ENCODE measurements at regions not wholly inside any gene's neighbourhood (a gene's known extent, or its start where the extent isn't known, plus 50 kb on each side); places are given as distances from the start of the nearest gene placed in this dataset.

DNA sequence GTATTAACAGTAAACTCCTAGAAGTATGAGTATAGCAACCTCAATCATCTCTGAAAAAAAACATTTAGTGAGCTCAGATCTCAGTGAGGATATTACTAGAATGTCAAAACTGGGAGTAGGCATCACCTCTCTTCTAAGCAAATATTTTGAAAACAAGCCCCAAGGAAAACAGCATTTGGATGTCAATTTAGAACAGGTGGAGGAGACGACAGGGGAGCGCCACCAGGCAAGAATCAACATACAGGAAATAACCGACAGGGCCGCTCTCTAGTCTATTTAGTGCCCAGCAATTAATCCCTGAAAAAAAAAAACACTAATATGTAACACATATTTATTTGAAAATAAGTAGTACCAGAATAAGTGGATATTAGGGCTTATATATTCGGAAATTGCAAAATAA lies 940.3 kb upstream of the ADGRL3 start:
- no peaks in the 10 kb centered on the region for H3K27me3 Mint-ChIP-seq (ENCODE audit: low read depth)
- no peak overlapping the region for H3K4me3 Mint-ChIP-seq
- no peak overlapping the region for H3K27ac ChIP-seq (ENCODE audit: insufficient read length, low read depth, low read length)
- H3K4me1 Mint-ChIP-seq = no peaks in the 10 kb centered on the region
- H3K4me2 ChIP-seq (ENCODE audit: insufficient read depth, insufficient read length, low read length) = no peak overlapping the region
- no CpG with 5 or more reads among the region's 5 CpGs for WGBS (ENCODE audit: extremely low coverage, insufficient read length, low lambda C conversion rate)
- no peak overlapping the region for H2AFZ ChIP-seq (ENCODE audit: low read length)
- no peak for DNase-seq
- H2BK20ac ChIP-seq (ENCODE audit: low read depth, low read length, poor library complexity, severe bottlenecking) = no peak overlapping the region
- no peaks in the 10 kb centered on the region for H3K23me2 ChIP-seq (ENCODE audit: insufficient read length, low read depth, low read length, poor library complexity, severe bottlenecking)
- H4K91ac ChIP-seq (ENCODE audit: insufficient read length, low read depth, low read length) = no peak overlapping the region
- no peak overlapping the region for H3T11ph ChIP-seq (ENCODE audit: low read length)
- H3K56ac ChIP-seq (ENCODE audit: insufficient read length, low read depth, low read length) = no peak overlapping the region
- no peak overlapping the region for H4K8ac ChIP-seq (replicated peaks; ENCODE audit: insufficient read length, low read depth, low read length)
- no peak overlapping the region for H2BK120ac ChIP-seq (ENCODE audit: low read depth, low read length, poor library complexity, severe bottlenecking)
- no peaks in the 10 kb centered on the region for H3K4me1 ChIP-seq (ENCODE audit: insufficient read depth, low read length)
- no peak overlapping the region for H3K9ac ChIP-seq (ENCODE audit: extremely low read depth, insufficient read length, low read length)
- H4K20me1 ChIP-seq (ENCODE audit: control insufficient read depth, insufficient read depth, insufficient read length) = no peaks in the 10 kb centered on the region
- no peaks in the 10 kb centered on the region for H3K79me2 ChIP-seq (ENCODE audit: insufficient read depth, low read length)
- no peak overlapping the region for H3K4ac ChIP-seq (ENCODE audit: low read depth, low read length)
- no peak overlapping the region for H2BK15ac ChIP-seq (ENCODE audit: low read depth, low read length)
- no peaks in the 10 kb centered on the region for H3K9me3 Mint-ChIP-seq
- H3K9me3 ChIP-seq (ENCODE audit: control insufficient read depth, low read depth, low read length) = no peaks in the 10 kb centered on the region
- H2BK5ac ChIP-seq (ENCODE audit: insufficient read length, low read length) = no peak overlapping the region
- no peak overlapping the region for H4K5ac ChIP-seq (ENCODE audit: insufficient read length, low read depth, low read length)
- H3K79me1 ChIP-seq (ENCODE audit: insufficient read depth, low read depth, low read length, poor library complexity, severe bottlenecking) = no peaks in the 10 kb centered on the region
- H2AK5ac ChIP-seq (ENCODE audit: insufficient read length, low read length) = no peak overlapping the region
- no peaks in the 10 kb centered on the region for H3K27me3 ChIP-seq (ENCODE audit: insufficient read depth, low read length)
- TF ChIP-seq, protein P1, sequence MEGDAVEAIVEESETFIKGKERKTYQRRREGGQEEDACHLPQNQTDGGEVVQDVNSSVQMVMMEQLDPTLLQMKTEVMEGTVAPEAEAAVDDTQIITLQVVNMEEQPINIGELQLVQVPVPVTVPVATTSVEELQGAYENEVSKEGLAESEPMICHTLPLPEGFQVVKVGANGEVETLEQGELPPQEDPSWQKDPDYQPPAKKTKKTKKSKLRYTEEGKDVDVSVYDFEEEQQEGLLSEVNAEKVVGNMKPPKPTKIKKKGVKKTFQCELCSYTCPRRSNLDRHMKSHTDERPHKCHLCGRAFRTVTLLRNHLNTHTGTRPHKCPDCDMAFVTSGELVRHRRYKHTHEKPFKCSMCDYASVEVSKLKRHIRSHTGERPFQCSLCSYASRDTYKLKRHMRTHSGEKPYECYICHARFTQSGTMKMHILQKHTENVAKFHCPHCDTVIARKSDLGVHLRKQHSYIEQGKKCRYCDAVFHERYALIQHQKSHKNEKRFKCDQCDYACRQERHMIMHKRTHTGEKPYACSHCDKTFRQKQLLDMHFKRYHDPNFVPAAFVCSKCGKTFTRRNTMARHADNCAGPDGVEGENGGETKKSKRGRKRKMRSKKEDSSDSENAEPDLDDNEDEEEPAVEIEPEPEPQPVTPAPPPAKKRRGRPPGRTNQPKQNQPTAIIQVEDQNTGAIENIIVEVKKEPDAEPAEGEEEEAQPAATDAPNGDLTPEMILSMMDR (conservative IDR thresholded peaks at IDR 0.05) = no peak
- no peak overlapping the region for H2BK12ac ChIP-seq (ENCODE audit: insufficient read length, low read depth, low read length)
- no peaks in the 10 kb centered on the region for H3K36me3 Mint-ChIP-seq (ENCODE audit: insufficient read depth in 1 of 3, low read depth in 3 of 3)
- no peak overlapping the region for H3K18ac ChIP-seq (ENCODE audit: insufficient read length, low read depth, low read length)
- H3K23ac ChIP-seq (ENCODE audit: insufficient read length, low read depth, low read length) = no peak overlapping the region
- no peak overlapping the region for H3K27ac Mint-ChIP-seq
- H3K14ac ChIP-seq (ENCODE audit: insufficient read depth, low read length) = no peak overlapping the region

All from H9 (cell line).